H7 (cell line): ENCODE measurements at regions not wholly inside any gene's neighbourhood (a gene's known extent, or its start where the extent isn't known, plus 50 kb on each side); places are given as distances from the start of the nearest gene placed in this dataset.

ENCODE experiments used
- DNase-seq: peaks from one replicate; pipeline ENCODE4 v3.0.0; 2012
- H3K27me3 ChIP-seq: 2 replicates; pipeline ENCODE4 v1.6.0; 2011; ENCODE audit warnings: mild to moderate bottlenecking, low read length; ENCODE audit not compliant: control insufficient read depth, insufficient read depth
- H3K36me3 ChIP-seq: replicated peaks from 2 replicates; pipeline ENCODE4 v1.5.1; 2011; ENCODE audit warnings: low read length; ENCODE audit not compliant: control insufficient read depth, insufficient read depth
- H3K4me3 ChIP-seq: 2 replicates; pipeline ENCODE4 v1.5.1; 2011; ENCODE audit warnings: low read depth, mild to moderate bottlenecking, control low read depth, low read length, moderate library complexity; ENCODE audit not compliant: insufficient read depth

DNA sequence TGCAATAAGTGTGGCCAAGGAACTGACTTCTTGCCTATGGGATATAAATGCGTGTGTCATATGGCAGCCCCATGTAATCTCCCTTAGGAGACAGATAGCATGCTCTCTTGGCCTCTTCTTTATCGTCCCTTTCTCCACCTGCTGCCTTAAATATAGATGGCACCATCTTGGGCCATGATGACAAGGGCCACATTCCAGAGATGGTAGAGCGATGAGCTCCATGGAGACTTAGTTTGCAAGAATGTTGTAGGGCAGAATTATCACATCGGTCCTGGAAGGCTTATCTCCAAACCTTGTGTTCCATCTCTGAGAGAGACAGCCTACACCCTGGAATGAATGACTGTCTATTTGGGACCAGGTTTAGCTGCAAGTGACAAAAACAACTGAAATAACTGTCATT, 536.7 kb downstream of the TNS1 start:
- no peak for DNase-seq
- Histone ChIP-seq H3K36me3 (no peaks in the 10 kb centered on the region), H3K27me3 (no peaks in the 10 kb centered on the region), H3K4me3 (no peak overlapping the region)

- no peak for DNase-seq
- Histone ChIP-seq H3K27me3 (no peaks in the 10 kb centered on the region), H3K4me3 (no peak overlapping the region), H3K36me3 (no peaks in the 10 kb centered on the region)
Observed at GRCh38 chr2:217465100-217465499, 537.7 kb downstream of the TNS1 start.

DNA sequence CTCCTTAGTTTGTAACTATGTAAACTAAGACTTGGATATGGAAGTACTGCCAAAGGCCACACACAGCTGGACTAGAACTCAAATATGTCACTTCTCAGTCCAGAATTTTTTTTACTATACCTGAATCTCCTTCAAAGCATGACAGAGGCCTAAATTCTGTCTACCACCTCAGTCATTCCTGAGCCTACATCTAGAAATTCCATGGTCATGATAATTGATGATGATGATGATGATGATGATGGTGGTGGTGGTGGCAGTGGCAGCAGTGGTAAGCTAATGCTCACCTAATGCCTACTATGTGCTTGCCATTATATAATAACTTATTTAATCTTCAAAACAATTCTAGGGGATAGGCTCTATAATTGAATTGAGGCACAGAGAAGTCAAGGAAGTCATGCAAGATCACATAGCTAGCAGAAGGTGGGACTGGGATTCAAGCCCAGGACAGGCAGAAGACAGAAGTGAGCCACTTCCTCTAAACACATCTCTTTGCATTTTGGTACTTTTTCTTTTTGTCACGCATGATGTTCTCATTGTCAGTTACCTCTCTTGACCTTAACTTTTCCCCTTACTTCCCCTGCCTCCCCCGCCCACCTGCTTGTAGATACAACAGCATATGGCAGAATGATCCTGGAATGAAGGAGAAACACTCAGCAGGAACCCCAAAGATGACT, 539.3 kb downstream of the TNS1 start:
- no peak overlapping the region for H3K4me3 ChIP-seq
- no peaks in the 10 kb centered on the region for H3K27me3 ChIP-seq
- no peak for DNase-seq

GRCh38 chr2:217462121-217462520, 540.7 kb downstream of the TNS1 start:
- Histone ChIP-seq H3K4me3 (no peak overlapping the region), H3K27me3 (no peaks in the 10 kb centered on the region), H3K36me3 (no peaks in the 10 kb centered on the region)
- no peak for DNase-seq

More for the DNA sequence above, 539.3 kb downstream of the TNS1 start:
- no peaks in the 10 kb centered on the region for H3K36me3 ChIP-seq

DNA sequence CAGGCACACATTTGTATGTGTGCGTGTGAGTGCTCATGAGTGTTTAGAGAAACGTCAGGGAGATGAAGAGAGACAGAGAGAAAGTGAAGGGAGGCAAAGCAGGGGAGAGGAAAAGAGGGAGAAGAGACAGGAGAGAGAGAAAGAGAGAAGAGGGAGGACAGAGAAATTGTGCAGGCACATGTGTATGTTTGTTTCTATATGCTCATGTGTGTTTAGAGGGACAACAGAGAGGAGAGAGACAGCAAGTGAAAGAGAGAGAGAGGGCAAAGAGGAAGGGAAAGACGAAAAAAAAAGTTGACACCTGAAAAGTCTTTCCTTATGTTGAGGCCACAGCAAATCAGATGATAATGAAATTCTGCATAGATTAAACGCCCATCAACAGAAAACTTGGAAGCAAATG, 541.1 kb downstream of the TNS1 start:
- Histone ChIP-seq H3K4me3 (no peak overlapping the region), H3K27me3 (no peaks in the 10 kb centered on the region)
- DNase-seq = no peak

DNA sequence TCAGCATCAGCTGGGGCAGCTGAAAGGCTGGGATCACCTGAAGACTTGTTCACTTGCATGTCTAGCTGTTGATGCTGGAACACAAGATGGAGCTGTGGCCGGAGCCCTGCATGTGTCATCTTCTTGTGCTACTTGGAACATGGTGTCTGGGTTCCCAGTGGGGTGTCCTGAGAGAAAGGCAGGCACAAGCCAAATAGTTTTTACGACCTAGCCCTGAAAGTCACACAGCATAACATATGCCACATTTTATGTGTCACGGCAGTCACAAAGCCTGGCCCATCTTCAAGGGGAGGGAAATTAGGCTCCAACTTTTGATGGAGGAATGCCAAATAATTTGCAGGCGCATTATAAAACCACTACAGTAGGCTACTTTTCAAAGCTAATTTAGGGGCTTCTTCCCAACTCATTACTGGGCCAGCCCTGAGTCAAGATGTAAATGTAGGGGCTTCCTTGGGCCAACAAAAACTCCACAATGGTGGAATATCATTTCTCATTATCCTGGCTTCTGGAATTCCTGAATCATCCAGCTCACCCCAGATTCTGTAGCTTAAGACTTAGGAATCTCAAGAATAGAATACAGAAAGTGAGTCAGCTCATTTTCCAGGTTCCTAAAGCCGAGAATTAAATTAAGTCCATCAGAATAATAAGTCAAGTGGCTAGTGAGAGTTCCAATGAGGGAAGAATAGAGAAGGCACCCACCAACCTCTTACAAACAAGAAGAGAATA, 543.0 kb downstream of the TNS1 start:
- H3K27me3 ChIP-seq = no peaks in the 10 kb centered on the region
- no peak overlapping the region for H3K4me3 ChIP-seq
- H3K36me3 ChIP-seq = no peaks in the 10 kb centered on the region
- no peak for DNase-seq

More for the DNA sequence above, 541.1 kb downstream of the TNS1 start:
- no peaks in the 10 kb centered on the region for H3K36me3 ChIP-seq

DNA sequence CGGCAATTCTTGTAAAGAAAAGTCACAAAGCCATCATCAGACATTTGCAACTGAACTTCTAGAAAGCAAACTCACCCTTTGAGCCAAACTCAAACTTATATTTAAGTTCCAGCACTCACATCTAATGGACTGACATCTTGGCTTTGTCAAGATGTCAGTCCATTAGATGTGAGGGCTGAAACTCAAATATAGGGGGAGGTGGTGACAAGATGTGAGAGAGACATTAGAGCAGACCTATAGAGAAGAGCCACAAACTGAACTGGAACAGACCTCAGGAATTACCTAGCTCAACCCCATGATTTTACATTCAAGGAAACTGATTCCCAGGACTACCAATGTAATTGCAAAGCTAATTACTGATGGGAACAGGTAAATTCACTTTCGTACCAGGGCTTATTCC, 543.8 kb downstream of the TNS1 start:
- Histone ChIP-seq H3K4me3 (no peak overlapping the region), H3K36me3 (no peaks in the 10 kb centered on the region), H3K27me3 (no peaks in the 10 kb centered on the region)
- DNase-seq = no peak

GRCh38 chr2:217456016-217456415, 546.8 kb downstream of the TNS1 start:
- no peaks in the 10 kb centered on the region for H3K27me3 ChIP-seq
- no peak overlapping the region for H3K4me3 ChIP-seq
- H3K36me3 ChIP-seq = no peaks in the 10 kb centered on the region
- DNase-seq = no peak

DNA sequence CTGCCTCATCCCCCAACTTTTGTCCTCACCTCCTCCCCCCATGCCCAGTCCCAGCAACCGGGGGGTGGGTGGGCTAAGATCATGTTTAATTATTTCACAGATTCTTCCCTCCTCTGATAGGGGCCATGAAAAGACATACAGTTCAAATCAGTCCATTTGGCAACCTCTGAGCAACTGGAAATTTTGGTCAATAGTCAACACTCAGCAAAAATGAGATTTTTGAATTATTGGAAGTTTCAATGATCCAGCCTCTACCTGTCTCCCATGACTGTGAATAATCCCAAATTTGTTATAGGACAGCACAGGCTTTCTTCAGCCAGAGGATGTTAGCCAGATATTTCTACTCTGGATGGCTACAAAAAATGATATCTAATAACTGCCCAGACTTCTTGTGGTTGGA, 549.9 kb downstream of the TNS1 start:
- H3K27me3 ChIP-seq = no peaks in the 10 kb centered on the region
- no peak for DNase-seq
- no peaks in the 10 kb centered on the region for H3K36me3 ChIP-seq
- H3K4me3 ChIP-seq = no peak overlapping the region

DNA sequence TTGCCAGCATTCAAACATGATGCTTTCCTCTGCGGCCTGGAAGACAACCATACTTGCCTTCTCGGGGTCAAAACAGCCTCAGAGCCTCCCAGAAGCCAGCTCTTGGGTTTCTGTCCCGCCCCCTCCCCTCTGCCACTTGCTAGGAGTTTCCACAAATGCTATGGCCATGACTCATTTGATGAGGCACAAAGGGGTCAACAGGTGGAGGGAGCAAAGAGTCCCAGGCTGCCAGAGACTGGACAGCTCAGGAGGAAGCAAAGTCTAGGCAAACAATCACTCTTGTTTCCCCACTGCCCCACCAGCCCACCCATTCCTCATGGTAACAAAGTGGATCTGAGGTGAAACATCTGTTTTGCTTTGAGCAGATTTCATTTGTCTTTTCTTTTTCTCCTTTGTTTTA, 551.1 kb downstream of the TNS1 start:
- no peak for DNase-seq
- Histone ChIP-seq H3K4me3 (no peak overlapping the region), H3K36me3 (no peaks in the 10 kb centered on the region), H3K27me3 (no peaks in the 10 kb centered on the region)

GRCh38 chr2:217449444-217449843, 553.4 kb downstream of the TNS1 start:
- Histone ChIP-seq H3K27me3 (no peaks in the 10 kb centered on the region), H3K36me3 (no peaks in the 10 kb centered on the region), H3K4me3 (no peak overlapping the region)
- DNase-seq = no peak

DNA sequence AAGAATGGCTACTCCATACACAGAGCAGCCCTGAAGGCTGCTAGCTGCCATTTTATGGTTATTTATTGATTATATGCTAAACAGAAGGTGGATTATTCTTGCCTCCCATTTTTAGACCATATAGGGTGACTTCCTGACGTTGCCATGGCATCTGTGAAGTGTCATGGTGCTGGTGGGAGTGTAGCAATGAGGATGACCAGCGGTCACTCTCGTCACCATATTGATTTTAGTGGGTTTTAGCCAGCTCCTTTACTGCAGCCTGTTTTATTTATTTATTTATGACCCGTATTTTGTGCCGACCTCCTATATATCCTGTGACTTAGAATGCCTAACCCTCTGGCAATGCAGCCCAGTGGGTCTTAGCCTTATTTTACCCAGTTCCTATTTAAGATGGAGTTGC, 553.9 kb downstream of the TNS1 start:
- H3K27me3 ChIP-seq = no peaks in the 10 kb centered on the region
- DNase-seq = no peak
- H3K36me3 ChIP-seq = no peaks in the 10 kb centered on the region
- no peak overlapping the region for H3K4me3 ChIP-seq

GRCh38 chr2:217445723-217446122, 557.1 kb downstream of the TNS1 start:
- Histone ChIP-seq H3K27me3 (no peaks in the 10 kb centered on the region), H3K4me3 (no peak overlapping the region), H3K36me3 (no peaks in the 10 kb centered on the region)
- DNase-seq = no peak

GRCh38 chr2:217444932-217445331, 557.9 kb downstream of the TNS1 start:
- Histone ChIP-seq H3K36me3 (no peaks in the 10 kb centered on the region), H3K27me3 (no peaks in the 10 kb centered on the region), H3K4me3 (no peak overlapping the region)
- no peak for DNase-seq

- Histone ChIP-seq H3K4me3 (no peak overlapping the region), H3K27me3 (no peaks in the 10 kb centered on the region), H3K36me3 (no peaks in the 10 kb centered on the region)
- no peak for DNase-seq
Observed at GRCh38 chr2:217444509-217444908, 558.3 kb downstream of the TNS1 start.
